NCI-H1105 treated with DMSO at 0.1 percent for 48 hours (cell line): ENCODE measurements at regions not wholly inside any gene's neighbourhood (a gene's known extent, or its start where the extent isn't known, plus 50 kb on each side); places are given as distances from the start of the nearest gene placed in this dataset.
"Not testable (repeated sequence)": the region's sequence is repeated elsewhere in the genome, so short reads cannot be mapped to it uniquely, and the experiment has no call there.

ENCODE experiments used
- DNase-seq: peaks from one replicate; lab custom pipeline; 2025; lab: John Stamatoyannopoulos, UW

- no peak for DNase-seq
Measured at GRCh38 chr4:60344908-60345307, 855.2 kb upstream of the ADGRL3 start.

- no peak for DNase-seq
Measured at GRCh38 chr4:60345392-60345791, 854.7 kb upstream of the ADGRL3 start.

GRCh38 chr4:60359746-60360367, 840.3 kb upstream of the ADGRL3 start:
- DNase-seq: no peak

GRCh38 chr4:60365176-60365575, 835.0 kb upstream of the ADGRL3 start:
- no peak for DNase-seq

GRCh38 chr4:60366661-60367060, 833.5 kb upstream of the ADGRL3 start:
- DNase-seq: no peak

- DNase-seq: no peak
Measured at GRCh38 chr4:60368986-60369385, 831.1 kb upstream of the ADGRL3 start.

GRCh38 chr4:60378010-60378409, 822.1 kb upstream of the ADGRL3 start:
- no peak for DNase-seq

- DNase-seq: no peak
Measured at GRCh38 chr4:60384516-60384915, 815.6 kb upstream of the ADGRL3 start.

GRCh38 chr4:60389633-60390032, 810.5 kb upstream of the ADGRL3 start:
- DNase-seq: no peak

GRCh38 chr4:60396341-60397049, 803.6 kb upstream of the ADGRL3 start:
- DNase-seq: peak; percentile 4

GRCh38 chr4:60400593-60400992, 799.5 kb upstream of the ADGRL3 start:
- DNase-seq: no peak

GRCh38 chr4:60404027-60404426, 796.1 kb upstream of the ADGRL3 start:
- DNase-seq: no peak

GRCh38 chr4:60422439-60422838, 777.7 kb upstream of the ADGRL3 start:
- no peak for DNase-seq

GRCh38 chr4:60423573-60424184, 776.4 kb upstream of the ADGRL3 start:
- DNase-seq: not testable (repeated sequence)

GRCh38 chr4:60432911-60433310, 767.2 kb upstream of the ADGRL3 start:
- DNase-seq: no peak

- no peak for DNase-seq
Measured at GRCh38 chr4:60443068-60443467, 757.1 kb upstream of the ADGRL3 start.

- DNase-seq: no peak
Measured at GRCh38 chr4:60443796-60444195, 756.3 kb upstream of the ADGRL3 start.

- no peak for DNase-seq
Measured at GRCh38 chr4:60450054-60450453, 750.1 kb upstream of the ADGRL3 start.

GRCh38 chr4:60452266-60452665, 747.9 kb upstream of the ADGRL3 start:
- no peak for DNase-seq

GRCh38 chr4:60455380-60455779, 744.7 kb upstream of the ADGRL3 start:
- no peak for DNase-seq

- no peak for DNase-seq
Measured at GRCh38 chr4:60461551-60461950, 738.6 kb upstream of the ADGRL3 start.

- DNase-seq: peak; percentile 6
Measured at GRCh38 chr4:60463857-60464502, 736.1 kb upstream of the ADGRL3 start.

- DNase-seq: no peak
Measured at GRCh38 chr4:60482921-60483351, 717.2 kb upstream of the ADGRL3 start.
